NB4 (cell line): ENCODE measurements at regions not wholly inside any gene's neighbourhood (a gene's known extent, or its start where the extent isn't known, plus 50 kb on each side); places are given as distances from the start of the nearest gene placed in this dataset.
A peak's percentile ranks its signal among the peaks of the same experiment; 100 is the strongest.

Experiments
- DNase-seq: peaks from one replicate; pipeline ENCODE4 v3.0.0; 2010; ENCODE audit warnings: low read depth
- H3K4me3 ChIP-seq: one replicate; pipeline ENCODE4 v1.5.1; 2011; ENCODE audit warnings: mild to moderate bottlenecking, low read depth, low read length, moderate library complexity
- CTCF ChIP-seq: IDR thresholded peaks from one replicate; pipeline ENCODE4 v1.5.1; 2012; ENCODE audit warnings: low read depth, low read length
- MYC ChIP-seq: IDR thresholded peaks from 2 replicates; pipeline ENCODE4 v1.6.1; 2011; ENCODE audit warnings: low read depth, low read length
- POLR2A ChIP-seq: IDR thresholded peaks from 2 replicates; pipeline ENCODE4 v1.6.1; 2011; ENCODE audit warnings: mild to moderate bottlenecking; ENCODE audit not compliant: insufficient read length; ENCODE audit errors: extremely low read depth
- TF ChIP-seq, protein P1 (sequence below): IDR thresholded peaks from 2 replicates; pipeline ENCODE4 v1.6.1; 2011; ENCODE audit warnings: low read depth, low read length

DNA sequence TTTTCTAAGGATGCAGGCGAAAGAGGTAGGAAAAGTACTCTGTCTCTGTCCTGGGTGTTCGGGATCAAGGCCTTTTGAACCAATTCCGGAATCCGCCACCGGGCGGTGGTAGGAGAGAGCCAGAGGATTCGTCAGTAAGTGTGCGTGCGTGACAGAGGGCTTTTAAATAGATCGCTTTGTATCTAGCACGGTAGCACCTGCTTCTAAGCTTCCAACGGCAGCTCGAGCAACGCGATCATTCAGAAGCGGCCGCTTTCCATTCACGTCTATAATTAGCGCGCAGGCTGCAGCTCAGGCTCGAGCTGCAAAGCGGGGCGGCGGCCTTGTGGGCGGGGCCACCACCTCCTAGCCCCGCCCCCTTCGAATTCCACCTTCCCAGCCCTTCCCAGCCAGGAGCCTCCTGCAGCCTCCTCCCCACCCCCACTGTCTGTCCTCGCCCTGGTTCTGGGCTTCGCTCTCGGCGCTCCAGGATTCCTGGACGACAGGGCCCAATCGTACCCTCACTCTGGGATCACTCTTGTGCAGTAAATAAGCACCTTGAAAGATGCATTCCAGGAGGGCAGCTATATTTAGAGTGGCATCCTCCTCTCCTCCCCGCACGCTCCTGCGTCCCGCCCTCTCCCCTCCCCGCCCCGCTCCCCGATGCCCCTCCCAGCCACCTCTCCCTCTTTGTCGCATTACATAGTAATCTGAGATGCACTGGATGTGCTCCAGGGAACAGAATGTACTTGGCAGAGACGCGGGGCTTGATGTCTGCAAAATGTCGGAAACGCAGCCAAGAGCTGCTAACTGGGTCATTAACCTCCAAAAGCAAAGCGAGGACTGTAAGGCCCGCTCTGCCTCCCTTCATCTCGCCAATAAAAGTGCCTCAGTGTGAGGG, 224.1 kb upstream of the TPRG1 start:
- H3K4me3 ChIP-seq: no peak overlapping the region
- peak; percentile 15 for DNase-seq

GRCh38 chr3:188948281-188948996, 223.3 kb upstream of the TPRG1 start:
- DNase-seq: no peak
- no peak overlapping the region for H3K4me3 ChIP-seq
- TF ChIP-seq POLR2A (no peak), CTCF (no peak), MYC (no peak)
- TF ChIP-seq, protein P1, sequence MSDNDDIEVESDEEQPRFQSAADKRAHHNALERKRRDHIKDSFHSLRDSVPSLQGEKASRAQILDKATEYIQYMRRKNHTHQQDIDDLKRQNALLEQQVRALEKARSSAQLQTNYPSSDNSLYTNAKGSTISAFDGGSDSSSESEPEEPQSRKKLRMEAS: no peak

More for the DNA sequence above, 224.1 kb upstream of the TPRG1 start:
- peak; percentile 10 for TF ChIP-seq CTCF
- TF ChIP-seq, protein P1: no peak

- TF ChIP-seq MYC (no peak), CTCF (no peak), POLR2A (no peak)
- TF ChIP-seq, protein P1: no peak
- DNase-seq: peak; percentile 39
- no peak overlapping the region for H3K4me3 ChIP-seq
These were observed 222.8 kb upstream of the TPRG1 start for GRCh38 chr3:188948997-188949389.

DNA sequence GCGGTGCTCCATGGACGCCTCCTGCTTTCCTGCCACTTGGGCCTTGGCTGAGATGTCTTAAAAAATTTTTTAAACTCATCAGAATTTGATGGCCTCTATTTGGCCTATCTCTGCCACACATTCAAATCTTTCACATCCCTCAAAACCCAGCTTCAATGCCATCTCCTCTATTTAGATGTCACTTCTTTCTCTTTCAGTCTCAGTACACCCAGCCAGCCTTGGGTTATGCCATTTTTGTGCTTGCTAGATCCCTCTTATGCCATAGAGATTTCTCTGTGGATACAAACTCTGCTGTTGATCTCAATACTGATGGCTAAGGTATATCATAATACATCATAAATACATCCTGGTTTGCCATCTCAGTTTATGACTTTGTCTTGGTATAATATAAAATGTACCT, 222.3 kb upstream of the TPRG1 start:
- no peak overlapping the region for H3K4me3 ChIP-seq
- no peak for DNase-seq

DNA sequence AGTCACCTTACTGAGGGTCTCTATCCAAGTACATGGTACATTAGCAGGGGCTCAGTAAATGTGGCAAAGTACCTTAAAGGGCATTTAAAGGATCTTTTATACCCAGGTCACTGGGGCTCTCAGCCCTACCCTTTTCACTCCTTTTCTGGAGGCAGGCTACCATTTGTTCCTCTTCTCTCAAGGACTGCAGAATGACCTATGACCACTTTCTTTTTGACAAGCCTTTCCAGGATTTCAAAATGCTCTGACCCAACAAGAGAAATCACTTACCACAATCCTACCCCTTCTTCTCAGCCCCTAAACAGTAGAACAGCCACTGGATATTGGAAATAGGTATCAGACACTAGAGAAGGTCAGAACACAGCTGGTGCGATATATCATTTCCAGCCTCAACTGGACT, 221.8 kb upstream of the TPRG1 start:
- no peak for DNase-seq
- TF ChIP-seq CTCF (no peak), MYC (no peak)
- TF ChIP-seq, protein P1: no peak
- H3K4me3 ChIP-seq: no peak overlapping the region

More for the DNA sequence above, 222.3 kb upstream of the TPRG1 start:
- TF ChIP-seq POLR2A: no peak
- no peak for TF ChIP-seq CTCF
- TF ChIP-seq, protein P1: no peak
- TF ChIP-seq MYC: no peak
